H1 (cell line): ENCODE measurements at regions not wholly inside any gene's neighbourhood (a gene's known extent, or its start where the extent isn't known, plus 50 kb on each side); places are given as distances from the start of the nearest gene placed in this dataset.

Experiments
- CTCF ChIA-PET: fragments of 300-600 bp; sonication (Branson Sonifier 250); formaldehyde crosslinking; loops from one replicate; lab custom pipeline; 2021; ENCODE audit not compliant: partially characterized antibody; lab: Charles Lee
- POLR2A ChIA-PET: fragments of 300-600 bp; sonication (Branson Sonifier 250); formaldehyde crosslinking; loops from one replicate; lab custom pipeline; 2021; ENCODE audit warnings: inconsistent platforms; ENCODE audit not compliant: partially characterized antibody; lab: Charles Lee
- DNase-seq, 2 experiments: peaks; one replicate each; pipeline versions ENCODE4 v3.0.0 to v3.0.0-alpha.2; 2010 to 2022; ENCODE audit warnings: low spot score in 2 of 2, low read depth in 1 of 2, mixed read lengths in 1 of 2
- FAIRE-seq: peaks from 2 replicates; lab custom pipeline; 2011; peaks lifted over from hg19 to GRCh38; lab: Jason Lieb, UNC
- H2AFZ ChIP-seq: 2 replicates; pipeline ENCODE4 v1.8.1; 2012; ENCODE audit warnings: low read length, inconsistent platforms
- H2AK5ac ChIP-seq: 2 replicates; pipeline ENCODE4 v1.6.1; 2013; ENCODE audit warnings: low read depth, low read length
- H2BK120ac ChIP-seq: replicated peaks from 2 replicates; pipeline ENCODE3; 2013; ENCODE audit warnings: low read depth, low read length, inconsistent platforms
- H2BK12ac ChIP-seq: 2 replicates; pipeline ENCODE4 v1.6.1; 2013; ENCODE audit warnings: low read depth, low read length
- H2BK15ac ChIP-seq: 2 replicates; pipeline ENCODE4 v1.6.1; 2013; ENCODE audit warnings: low read length
- H2BK20ac ChIP-seq: 2 replicates; pipeline ENCODE4 v1.6.1; 2013; ENCODE audit warnings: low read length
- H2BK5ac ChIP-seq: 2 replicates; pipeline ENCODE4 v1.6.1; 2013; ENCODE audit warnings: low read depth, low read length
- H3K14ac ChIP-seq: 2 replicates; pipeline ENCODE4 v1.6.1; 2013; ENCODE audit warnings: inconsistent platforms; ENCODE audit not compliant: insufficient read length
- H3K18ac ChIP-seq: 2 replicates; pipeline ENCODE4 v1.6.1; 2013; ENCODE audit warnings: low read length; ENCODE audit errors: extremely low read depth
- H3K23ac ChIP-seq: 2 replicates; pipeline ENCODE4 v1.6.1; 2013; ENCODE audit warnings: inconsistent platforms; ENCODE audit not compliant: insufficient read length
- H3K23me2 ChIP-seq: 2 replicates; pipeline ENCODE4 v1.6.1; 2013; ENCODE audit warnings: low read depth, low read length
- H3K27ac ChIP-seq: 2 replicates; pipeline ENCODE4 v1.6.1; 2011; ENCODE audit warnings: low read depth, low read length, inconsistent platforms
- H3K27me3 ChIP-seq, 4 experiments: replicated peaks in 1 of 4; 1 replicate in 1 of 4; 2 replicates in 3 of 4; pipeline versions ENCODE4 v1.6.1 to v1.8.1; 2011 to 2013; ENCODE audit warnings: low read length in 3 of 4, mild to moderate bottlenecking in 3 of 4, inconsistent platforms in 2 of 4, mixed read lengths in 2 of 4, moderate library complexity in 1 of 4; ENCODE audit not compliant: control insufficient read depth in 3 of 4, insufficient read depth in 3 of 4; ENCODE audit errors: extremely low read depth in 1 of 4
- H3K36me3 ChIP-seq, 4 experiments: 2 replicates each; pipeline versions ENCODE4 v1.6.1 to v1.8.1; 2011 to 2013; ENCODE audit warnings: mild to moderate bottlenecking in 4 of 4, low read length in 3 of 4, moderate library complexity in 2 of 4, control low read depth in 1 of 4, inconsistent platforms in 1 of 4; ENCODE audit not compliant: insufficient read depth in 4 of 4, control insufficient read depth in 2 of 4
- H3K4ac ChIP-seq: replicated peaks from 2 replicates; pipeline ENCODE3; 2013; ENCODE audit warnings: low read length, low read depth, mixed read lengths, inconsistent platforms; ENCODE audit not compliant: insufficient read length
- H3K4me1 ChIP-seq, 4 experiments: replicated peaks in 1 of 4; 1 replicate in 1 of 4; 2 replicates in 3 of 4; pipeline versions ENCODE4 v1.6.1 to v1.8.1; 2011 to 2013; ENCODE audit warnings: low read length in 3 of 4, inconsistent platforms in 2 of 4, mixed read lengths in 1 of 4; ENCODE audit not compliant: insufficient read depth in 4 of 4, control insufficient read depth in 3 of 4
- H3K4me2 ChIP-seq, 2 experiments: 2 replicates each; pipeline versions ENCODE4 v1.6.1 to v1.8.1; 2011 to 2013; ENCODE audit warnings: low read depth in 2 of 2, low read length in 2 of 2, control low read depth in 1 of 2, inconsistent platforms in 1 of 2, mild to moderate bottlenecking in 1 of 2; ENCODE audit not compliant: insufficient read depth in 1 of 2
- H3K4me3 ChIP-seq, 4 experiments: fragments of 200-600, 300-600 bp in 1 of 4; sonication (generic), shearing (Covaris generic), sonication (Bioruptor Twin) in 1 of 4; 2 replicates each; pipeline versions ENCODE4 v1.5.1 to v1.8.1; 2011 to 2016; ENCODE audit warnings: low read length in 4 of 4, low read depth in 3 of 4, control low read depth in 2 of 4, inconsistent platforms in 2 of 4, mild to moderate bottlenecking in 2 of 4, mixed read lengths in 1 of 4, moderate library complexity in 1 of 4; ENCODE audit not compliant: insufficient read depth in 2 of 4; ENCODE audit errors: extremely low read depth in 1 of 4
- H3K56ac ChIP-seq: replicated peaks from 2 replicates; pipeline ENCODE3; 2013; ENCODE audit warnings: low read depth, mild to moderate bottlenecking, mixed read lengths, low read length, inconsistent platforms; ENCODE audit not compliant: insufficient read length
- H3K79me1 ChIP-seq: 2 replicates; pipeline ENCODE4 v1.6.1; 2013; ENCODE audit warnings: low read depth, low read length, control low read depth
- H3K79me2 ChIP-seq, 2 experiments: 2 replicates each; pipeline versions ENCODE4 v1.6.1 to v1.8.1; 2012 to 2013; ENCODE audit warnings: low read length in 2 of 2, mild to moderate bottlenecking in 2 of 2, inconsistent platforms in 1 of 2; ENCODE audit not compliant: insufficient read depth in 2 of 2, control insufficient read depth in 1 of 2
- H3K9ac ChIP-seq, 4 experiments: replicated peaks in 1 of 4; 1 replicate in 1 of 4; 2 replicates in 3 of 4; pipeline versions ENCODE4 v1.6.1 to v1.8.1; 2011 to 2013; ENCODE audit warnings: low read depth in 3 of 4, low read length in 3 of 4, control low read depth in 2 of 4, mild to moderate bottlenecking in 2 of 4, moderate library complexity in 2 of 4, inconsistent platforms in 1 of 4; ENCODE audit errors: extremely low read depth in 1 of 4
- H3K9me3 ChIP-seq, 2 experiments: 2 replicates each; pipeline versions ENCODE4 v1.6.1 to v1.8.1; 2012 to 2013; ENCODE audit warnings: mild to moderate bottlenecking in 2 of 2, moderate library complexity in 2 of 2, control low read depth in 1 of 2, inconsistent platforms in 1 of 2, low read depth in 1 of 2, low read length in 1 of 2, mixed read lengths in 1 of 2; ENCODE audit not compliant: insufficient read depth in 2 of 2
- H4K20me1 ChIP-seq, 2 experiments: replicated peaks in 1 of 2; 2 replicates each; pipeline versions ENCODE3 to v1.8.1; 2011 to 2013; ENCODE audit warnings: inconsistent platforms in 2 of 2, low read length in 2 of 2, mild to moderate bottlenecking in 1 of 2; ENCODE audit not compliant: insufficient read depth in 2 of 2, control insufficient read depth in 1 of 2
- H4K5ac ChIP-seq: 2 replicates; pipeline ENCODE4 v1.6.1; 2013; ENCODE audit warnings: low read length, low read depth, mixed read lengths, inconsistent platforms; ENCODE audit not compliant: insufficient read length
- H4K8ac ChIP-seq: 2 replicates; pipeline ENCODE4 v1.8.0; 2013; ENCODE audit warnings: mild to moderate bottlenecking, moderate library complexity, low read length, inconsistent platforms; ENCODE audit not compliant: insufficient read depth; ENCODE audit errors: extremely low read depth
- H4K91ac ChIP-seq: replicated peaks from 2 replicates; pipeline ENCODE3; 2013; ENCODE audit warnings: low read length, mixed read lengths, inconsistent platforms; ENCODE audit not compliant: insufficient read length
- CBX8 ChIP-seq: fragments of 300-800, 300-1000 bp; sonication (generic); IDR thresholded peaks from 2 replicates; pipeline ENCODE4 v1.7.1; 2016; ENCODE audit warnings: low read depth, low read length, borderline replicate concordance
- FOSL1 ChIP-seq: IDR thresholded peaks from 2 replicates; pipeline ENCODE4 v1.6.1; 2011; ENCODE audit warnings: mild to moderate bottlenecking, low read depth, low read length, moderate library complexity; ENCODE audit not compliant: insufficient read depth
- HDAC2 ChIP-seq, 2 experiments: fragments of 300-600 bp in 1 of 2; sonication (generic) in 1 of 2; IDR thresholded peaks; 2 replicates each; pipeline ENCODE4 v1.6.1; 2011 to 2012; ENCODE audit warnings: low read depth in 2 of 2, low read length in 2 of 2, mild to moderate bottlenecking in 2 of 2, moderate library complexity in 2 of 2, borderline replicate concordance in 1 of 2, inconsistent platforms in 1 of 2
- RXRA ChIP-seq: IDR thresholded peaks from 2 replicates; pipeline ENCODE4 v1.6.1; 2011; ENCODE audit warnings: low read depth, mild to moderate bottlenecking, low read length, moderate library complexity; ENCODE audit not compliant: insufficient read depth
- SAP30 ChIP-seq: fragments of 300-600 bp; sonication (generic); IDR thresholded peaks from 2 replicates; pipeline ENCODE4 v1.7.1; 2012; ENCODE audit warnings: low read length, moderate library complexity, mild to moderate bottlenecking, inconsistent platforms; ENCODE audit not compliant: insufficient read depth, insufficient replicate concordance
- SIN3A ChIP-seq, 2 experiments: IDR thresholded peaks in 1 of 2; conservative IDR thresholded peaks in 1 of 2; 2 replicates each; pipeline ENCODE4 v1.6.1; 2011 to 2012; ENCODE audit warnings: low read length in 2 of 2, improper control_type of control experiment in 1 of 2, low read depth in 1 of 2, mild to moderate bottlenecking in 1 of 2
- SIX5 ChIP-seq: IDR thresholded peaks from 2 replicates; pipeline ENCODE4 v1.6.1; 2011; ENCODE audit warnings: mild to moderate bottlenecking, low read depth, low read length
- TCF12 ChIP-seq: IDR thresholded peaks from 2 replicates; pipeline ENCODE4 v1.6.1; 2011; ENCODE audit warnings: low read depth, mild to moderate bottlenecking, low read length
- WGBS, 2 experiments: shearing (Covaris generic) in 1 of 2; methylation state at CpG; one replicate each; pipeline versions ENCODE4 v1.1.6 to v1.1.7; 2013 to 2015; ENCODE audit warnings: low lambda C conversion rate in 2 of 2, mixed read lengths in 2 of 2, inconsistent platforms in 1 of 2, low coverage in 1 of 2, missing lambda C conversion rate in 1 of 2; ENCODE audit not compliant: insufficient replicate concordance in 2 of 2, insufficient coverage in 1 of 2, insufficient read length in 1 of 2; ENCODE audit errors: extremely low coverage in 1 of 2, missing lambda C conversion rate in 1 of 2; 5-methylcytosine and 5-hydroxymethylcytosine counted together

DNA sequence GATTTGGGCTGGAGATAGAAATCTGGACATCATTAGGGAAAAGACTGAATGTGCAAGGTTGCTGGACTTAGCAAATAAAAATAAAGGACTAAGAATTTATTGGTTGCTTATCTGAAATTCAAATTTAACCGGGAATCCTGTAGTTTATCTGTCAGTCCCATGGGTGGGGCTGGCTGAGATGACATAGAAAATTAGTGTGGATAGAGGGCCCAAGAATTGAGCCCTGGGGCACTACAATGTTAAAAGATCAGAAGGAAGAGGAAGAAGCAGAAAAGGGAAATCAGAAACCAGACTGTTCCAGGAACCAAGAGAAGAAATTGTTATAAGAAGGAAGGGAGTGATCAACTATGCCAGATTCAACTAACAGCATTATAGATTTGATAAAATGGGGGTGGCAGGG is 96.7 kb upstream of the CCDC196 start:
- no peak overlapping the region for H2BK5ac ChIP-seq
- no peaks in the 10 kb centered on the region for H3K36me3 ChIP-seq
- H3K14ac ChIP-seq: no peak overlapping the region
- H3K56ac ChIP-seq: no peak overlapping the region
- H2AFZ ChIP-seq: no peak overlapping the region
- no peak overlapping the region for H2BK12ac ChIP-seq
- no peak overlapping the region for H4K8ac ChIP-seq
- H3K27ac ChIP-seq: no peak overlapping the region
- ChIA-PET POLR2A (no interaction called here), CTCF (interaction anchor here (3.4 kb wide), 1 partner anchor 13 kb away, joined by 26 read pairs; no protein-coding TSS in a partner anchor)
- H4K91ac ChIP-seq: no peak overlapping the region
- no peak overlapping the region for H3K4ac ChIP-seq
- FAIRE-seq: no peak
- H3K4me3 ChIP-seq: no peak overlapping the region
- H3K79me2 ChIP-seq: no peaks in the 10 kb centered on the region
- H2BK20ac ChIP-seq: no peak overlapping the region
- H3K4me1 ChIP-seq: no peaks in the 10 kb centered on the region; a peak in 2 of 7 replicates
- no peak overlapping the region for H2BK15ac ChIP-seq
- H2AK5ac ChIP-seq: no peak overlapping the region
- TF ChIP-seq SIN3A (conservative IDR thresholded peaks at IDR 0.05 in 1 of 2, IDR thresholded peaks at IDR 0.05 in 1 of 2; ENCODE audit: low read depth in 1 of 2, low read length in 2 of 2): no peak
- no peak for TF ChIP-seq SAP30
- no peak for TF ChIP-seq HDAC2 (IDR thresholded peaks at IDR 0.05; ENCODE audit: borderline replicate concordance in 1 of 2, low read depth in 2 of 2, low read length in 2 of 2)
- TF ChIP-seq RXRA: no peak
- TF ChIP-seq SIX5: no peak
- TF ChIP-seq FOSL1: no peak
- TF ChIP-seq CBX8: no peak
- TF ChIP-seq TCF12: no peak
- H4K5ac ChIP-seq: no peak overlapping the region
- no peak overlapping the region for H3K4me2 ChIP-seq
- H4K20me1 ChIP-seq: no peaks in the 10 kb centered on the region
- H2BK120ac ChIP-seq: no peak overlapping the region
- no peak overlapping the region for H3K9ac ChIP-seq
- no peak for DNase-seq
- no peaks in the 10 kb centered on the region for H3K23me2 ChIP-seq
- H3K9me3 ChIP-seq: no peaks in the 10 kb centered on the region
- no peaks in the 10 kb centered on the region for H3K27me3 ChIP-seq
- H3K79me1 ChIP-seq: no peaks in the 10 kb centered on the region
- H3K23ac ChIP-seq: no peak overlapping the region
- H3K18ac ChIP-seq: no peak overlapping the region
- WGBS, 2 experiments: 88% methylated on average over 1 of the region's 1 CpG; no CpG with 5 or more reads in 1 of the 2 experiments
